ENCODE measurements at regions not wholly inside any gene's neighbourhood (a gene's known extent, or its start where the extent isn't known, plus 50 kb on each side); places are given as distances from the start of the nearest gene placed in this dataset.

DNA sequence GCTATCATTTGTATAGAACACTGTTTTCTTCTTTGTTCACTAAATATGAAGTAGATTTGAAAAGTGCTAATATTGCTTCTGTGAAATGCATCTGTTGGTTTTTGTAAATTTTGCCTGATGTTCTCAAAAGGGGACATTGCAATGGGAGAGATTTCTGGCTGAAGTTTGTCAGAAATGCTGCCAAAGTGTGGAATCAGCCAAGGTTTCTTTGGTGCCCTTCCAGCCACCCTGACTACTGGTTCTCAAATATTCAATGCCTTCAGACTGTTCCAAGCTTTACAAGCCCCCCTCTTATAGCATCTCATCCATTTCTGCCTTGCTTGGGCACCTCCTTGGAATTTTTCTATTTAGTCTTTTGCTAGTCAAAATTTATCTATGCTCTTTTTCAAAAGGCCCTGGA lies 60.6 kb upstream of the TMLHE start:
- no peak overlapping the region for H3K9ac ChIP-seq (ENCODE audit: low read length)
- no peaks in the 10 kb centered on the region for H3K9me3 ChIP-seq (replicated peaks; ENCODE audit: insufficient read depth, low read length)
- no peaks in the 10 kb centered on the region for H4K20me1 ChIP-seq (ENCODE audit: insufficient read depth, low read length)
- no peak overlapping the region for H3K4me2 ChIP-seq (ENCODE audit: low read depth, low read length)
- DNase-seq = no peak
- TF ChIP-seq EZH2 (optimal IDR thresholded peaks at IDR 0.05; ENCODE audit: low read depth, low read length) (no peak), CTCF (IDR thresholded peaks at IDR 0.05; ENCODE audit: low read length) (no peak), EZH2phosphoT487 (IDR thresholded peaks at IDR 0.05; ENCODE audit: low read length) (no peak)
- H3F3A ChIP-seq (ENCODE audit: insufficient read depth, low read length) = no peaks in the 10 kb centered on the region
- H3K4me3 ChIP-seq (ENCODE audit: low read length) = no peak overlapping the region
- H3K27me3 ChIP-seq (replicated peaks; ENCODE audit: insufficient read depth, low read length) = no peaks in the 10 kb centered on the region
- H3K79me2 ChIP-seq (ENCODE audit: low read length) = no peaks in the 10 kb centered on the region
- H3K27ac ChIP-seq (ENCODE audit: low read length) = no peak overlapping the region
- H2AFZ ChIP-seq (ENCODE audit: low read length) = no peak overlapping the region
- no peaks in the 10 kb centered on the region for H3K4me1 ChIP-seq (ENCODE audit: low read length)
- no peaks in the 10 kb centered on the region for H3K9me2 ChIP-seq (replicated peaks; ENCODE audit: insufficient read depth, low read length)
- H3K36me3 ChIP-seq (replicated peaks; ENCODE audit: insufficient read depth, low read length) = no peaks in the 10 kb centered on the region

DNA sequence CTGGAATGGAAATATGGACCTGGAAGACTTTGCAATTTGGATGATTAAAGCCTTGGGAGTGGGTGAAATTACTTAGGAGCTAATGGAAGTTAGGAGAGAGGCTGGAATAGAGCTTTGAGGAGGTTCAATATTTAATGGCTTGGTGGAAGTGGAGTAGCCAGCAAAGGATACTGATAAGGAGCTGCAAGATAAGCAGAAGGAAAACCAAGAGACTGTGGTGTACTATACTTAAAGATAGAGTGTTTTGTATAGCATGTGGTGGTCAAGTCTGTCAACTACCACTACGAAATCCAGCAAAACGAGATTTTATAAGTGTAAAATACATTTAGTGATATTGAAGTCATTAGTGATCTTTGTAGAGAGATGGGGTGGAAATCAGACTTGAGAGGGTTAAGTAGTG lies 54.0 kb upstream of the TMLHE start:
- no peaks in the 10 kb centered on the region for H3K36me3 ChIP-seq (replicated peaks; ENCODE audit: insufficient read depth, low read length)
- no peaks in the 10 kb centered on the region for H3K27me3 ChIP-seq (replicated peaks; ENCODE audit: insufficient read depth, low read length)
- DNase-seq = no peak
- no peak overlapping the region for H2AFZ ChIP-seq (ENCODE audit: low read length)
- no peaks in the 10 kb centered on the region for H3K9me3 ChIP-seq (replicated peaks; ENCODE audit: insufficient read depth, low read length)
- no peak overlapping the region for H3K9ac ChIP-seq (ENCODE audit: low read length)
- no peaks in the 10 kb centered on the region for H4K20me1 ChIP-seq (ENCODE audit: insufficient read depth, low read length)
- H3K4me3 ChIP-seq (ENCODE audit: low read length) = no peak overlapping the region
- no peaks in the 10 kb centered on the region for H3K79me2 ChIP-seq (ENCODE audit: low read length)
- TF ChIP-seq CTCF (IDR thresholded peaks at IDR 0.05; ENCODE audit: low read length) (no peak), EZH2 (optimal IDR thresholded peaks at IDR 0.05; ENCODE audit: low read depth, low read length) (no peak), EZH2phosphoT487 (IDR thresholded peaks at IDR 0.05; ENCODE audit: low read length) (no peak)
- H3F3A ChIP-seq (ENCODE audit: insufficient read depth, low read length) = no peaks in the 10 kb centered on the region
- H3K27ac ChIP-seq (ENCODE audit: low read length) = no peak overlapping the region
- H3K9me2 ChIP-seq (replicated peaks; ENCODE audit: insufficient read depth, low read length) = no peaks in the 10 kb centered on the region
- H3K4me1 ChIP-seq (ENCODE audit: low read length) = no peaks in the 10 kb centered on the region
- H3K4me2 ChIP-seq (ENCODE audit: low read depth, low read length) = no peak overlapping the region
